ENCODE measurements at regions not wholly inside any gene's neighbourhood (a gene's known extent, or its start where the extent isn't known, plus 50 kb on each side); places are given as distances from the start of the nearest gene placed in this dataset.

DNA sequence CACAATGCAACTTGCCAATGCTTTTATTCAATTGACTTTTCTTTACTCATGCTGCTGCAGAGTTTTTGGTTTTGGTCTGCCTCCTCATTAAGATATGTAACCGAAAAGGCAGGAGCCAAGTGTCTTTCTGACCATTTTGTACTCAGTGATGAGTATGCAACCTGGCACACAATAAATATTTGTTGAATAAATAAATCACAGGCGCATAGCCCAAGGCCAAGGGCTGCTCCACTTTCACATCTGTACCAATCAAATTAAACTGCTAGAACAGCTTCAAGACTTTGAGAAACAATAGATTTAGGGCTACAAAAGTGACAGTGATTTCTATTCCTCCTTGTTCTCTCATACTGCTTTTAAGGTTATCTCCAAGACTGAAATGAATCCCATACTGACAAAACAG lies 828.2 kb downstream of the RNF144A start:
- no peak for TF ChIP-seq CTCF (IDR thresholded peaks at IDR 0.05)
- no peak for TF ChIP-seq POLR2A (IDR thresholded peaks at IDR 0.05)

Measured in heart left ventricle (tissue), 13 donors.